ENCODE measurements at regions not wholly inside any gene's neighbourhood (a gene's known extent, or its start where the extent isn't known, plus 50 kb on each side); places are given as distances from the start of the nearest gene placed in this dataset.

DNA sequence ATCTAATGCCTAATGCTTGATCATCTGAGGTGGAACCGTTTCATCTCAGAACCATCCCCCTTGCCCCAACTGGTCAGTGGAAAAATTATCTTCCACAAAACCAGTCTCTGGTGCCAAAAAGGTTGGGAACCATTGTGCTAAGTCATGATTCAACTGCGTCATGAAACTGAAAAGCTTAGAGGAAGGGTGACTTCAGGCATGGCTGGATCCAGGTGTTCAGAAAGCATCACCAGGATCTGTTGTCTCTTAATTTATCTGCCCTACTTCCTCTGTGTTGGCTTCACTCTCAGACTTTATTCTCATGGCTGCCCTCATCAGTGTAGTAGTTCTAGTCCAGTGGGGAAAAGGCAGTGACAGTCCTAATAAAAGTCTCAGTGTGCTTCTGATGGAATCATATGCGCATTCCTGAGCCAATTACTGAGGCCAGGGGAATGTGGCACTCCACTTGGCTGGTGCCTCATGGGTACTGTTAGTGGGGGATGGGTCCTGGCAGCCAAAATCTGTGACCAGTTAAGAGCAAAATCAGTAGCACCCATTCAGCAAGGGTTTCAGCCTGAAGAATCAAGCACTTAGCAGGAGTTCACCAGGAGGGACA, 110.3 kb downstream of the WNT5A start:
- no peaks in the 10 kb centered on the region for H3K9me3 ChIP-seq (ENCODE audit: insufficient read depth, low read depth, low read length)
- H3K9me2 ChIP-seq (replicated peaks; ENCODE audit: low read depth, low read length) = no peaks in the 10 kb centered on the region
- no peak overlapping the region for H3K4me3 ChIP-seq (ENCODE audit: low read length, poor library complexity, severe bottlenecking)
- H2AFZ ChIP-seq (ENCODE audit: low read length) = no peak overlapping the region
- H3K4me1 ChIP-seq (ENCODE audit: insufficient read depth, low read length, poor library complexity, severe bottlenecking) = no peaks in the 10 kb centered on the region
- H3K27me3 ChIP-seq (ENCODE audit: insufficient read depth, low read length, poor library complexity, severe bottlenecking) = no peaks in the 10 kb centered on the region
- no peak overlapping the region for H3K4me2 ChIP-seq (ENCODE audit: low read depth, low read length, poor library complexity, severe bottlenecking)
- no peaks in the 10 kb centered on the region for H3F3A ChIP-seq (ENCODE audit: low read depth)
- H4K20me1 ChIP-seq (ENCODE audit: insufficient read depth, low read length, poor library complexity, severe bottlenecking) = no peaks in the 10 kb centered on the region
- H3K36me3 ChIP-seq (ENCODE audit: insufficient read depth, low read length) = no peaks in the 10 kb centered on the region
- H3K9ac ChIP-seq (ENCODE audit: low read depth, low read length, poor library complexity, severe bottlenecking) = no peak overlapping the region
- TF ChIP-seq EZH2phosphoT487 (IDR thresholded peaks at IDR 0.05; ENCODE audit: borderline replicate concordance) = no peak
- TF ChIP-seq, protein P1, sequence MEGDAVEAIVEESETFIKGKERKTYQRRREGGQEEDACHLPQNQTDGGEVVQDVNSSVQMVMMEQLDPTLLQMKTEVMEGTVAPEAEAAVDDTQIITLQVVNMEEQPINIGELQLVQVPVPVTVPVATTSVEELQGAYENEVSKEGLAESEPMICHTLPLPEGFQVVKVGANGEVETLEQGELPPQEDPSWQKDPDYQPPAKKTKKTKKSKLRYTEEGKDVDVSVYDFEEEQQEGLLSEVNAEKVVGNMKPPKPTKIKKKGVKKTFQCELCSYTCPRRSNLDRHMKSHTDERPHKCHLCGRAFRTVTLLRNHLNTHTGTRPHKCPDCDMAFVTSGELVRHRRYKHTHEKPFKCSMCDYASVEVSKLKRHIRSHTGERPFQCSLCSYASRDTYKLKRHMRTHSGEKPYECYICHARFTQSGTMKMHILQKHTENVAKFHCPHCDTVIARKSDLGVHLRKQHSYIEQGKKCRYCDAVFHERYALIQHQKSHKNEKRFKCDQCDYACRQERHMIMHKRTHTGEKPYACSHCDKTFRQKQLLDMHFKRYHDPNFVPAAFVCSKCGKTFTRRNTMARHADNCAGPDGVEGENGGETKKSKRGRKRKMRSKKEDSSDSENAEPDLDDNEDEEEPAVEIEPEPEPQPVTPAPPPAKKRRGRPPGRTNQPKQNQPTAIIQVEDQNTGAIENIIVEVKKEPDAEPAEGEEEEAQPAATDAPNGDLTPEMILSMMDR (conservative IDR thresholded peaks at IDR 0.05; ENCODE audit: low read length) = no peak
- no peaks in the 10 kb centered on the region for H3K79me2 ChIP-seq (ENCODE audit: insufficient read depth, low read length)

- Histone ChIP-seq H3K79me2 (ENCODE audit: insufficient read depth, low read length) (no peaks in the 10 kb centered on the region), H3K9me3 (ENCODE audit: insufficient read depth, low read depth, low read length) (no peaks in the 10 kb centered on the region), H3K9ac (ENCODE audit: low read depth, low read length, poor library complexity, severe bottlenecking) (no peak overlapping the region), H3K4me3 (ENCODE audit: low read length, poor library complexity, severe bottlenecking) (no peak overlapping the region), H3K9me2 (replicated peaks; ENCODE audit: low read depth, low read length) (no peaks in the 10 kb centered on the region), H3K4me1 (ENCODE audit: insufficient read depth, low read length, poor library complexity, severe bottlenecking) (no peaks in the 10 kb centered on the region), H2AFZ (ENCODE audit: low read length) (no peak overlapping the region), H3K27me3 (ENCODE audit: insufficient read depth, low read length, poor library complexity, severe bottlenecking) (no peaks in the 10 kb centered on the region), H4K20me1 (ENCODE audit: insufficient read depth, low read length, poor library complexity, severe bottlenecking) (no peaks in the 10 kb centered on the region), H3K36me3 (ENCODE audit: insufficient read depth, low read length) (no peaks in the 10 kb centered on the region), H3K4me2 (ENCODE audit: low read depth, low read length, poor library complexity, severe bottlenecking) (no peak overlapping the region), H3F3A (ENCODE audit: low read depth) (no peaks in the 10 kb centered on the region)
- TF ChIP-seq, protein P1 (conservative IDR thresholded peaks at IDR 0.05; ENCODE audit: low read length) = no peak
- TF ChIP-seq EZH2phosphoT487 (IDR thresholded peaks at IDR 0.05; ENCODE audit: borderline replicate concordance) = no peak
Observed at GRCh38 chr3:55373423-55373822, 113.7 kb downstream of the WNT5A start.

DNA sequence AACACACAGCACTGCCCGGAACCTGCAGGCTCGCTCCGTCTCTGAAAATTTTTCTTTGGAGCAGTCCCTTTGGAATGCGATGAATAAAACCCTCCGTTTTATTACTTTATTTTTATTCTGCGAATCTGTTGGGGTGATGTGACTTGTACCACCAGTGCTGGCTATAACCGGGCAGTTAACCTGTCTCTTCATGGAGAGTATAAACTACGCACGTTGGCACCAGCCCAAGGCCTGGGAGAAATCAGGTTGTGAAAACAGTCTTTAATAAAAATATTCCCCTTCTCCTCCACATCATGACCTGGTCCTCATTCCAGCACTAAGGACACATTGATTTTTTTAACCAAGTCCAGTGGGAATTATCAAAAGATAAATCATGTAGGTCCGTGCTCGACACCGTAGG, 116.8 kb downstream of the WNT5A start:
- Histone ChIP-seq H4K20me1 (ENCODE audit: insufficient read depth, low read length, poor library complexity, severe bottlenecking) (no peaks in the 10 kb centered on the region), H3K4me2 (ENCODE audit: low read depth, low read length, poor library complexity, severe bottlenecking) (no peak overlapping the region), H3K9me2 (replicated peaks; ENCODE audit: low read depth, low read length) (no peaks in the 10 kb centered on the region), H2AFZ (ENCODE audit: low read length) (no peak overlapping the region), H3F3A (ENCODE audit: low read depth) (no peaks in the 10 kb centered on the region), H3K27me3 (ENCODE audit: insufficient read depth, low read length, poor library complexity, severe bottlenecking) (no peaks in the 10 kb centered on the region), H3K9me3 (ENCODE audit: insufficient read depth, low read depth, low read length) (no peaks in the 10 kb centered on the region), H3K79me2 (ENCODE audit: insufficient read depth, low read length) (no peaks in the 10 kb centered on the region), H3K4me3 (ENCODE audit: low read length, poor library complexity, severe bottlenecking) (no peak overlapping the region), H3K4me1 (ENCODE audit: insufficient read depth, low read length, poor library complexity, severe bottlenecking) (no peaks in the 10 kb centered on the region), H3K36me3 (ENCODE audit: insufficient read depth, low read length) (no peaks in the 10 kb centered on the region), H3K9ac (ENCODE audit: low read depth, low read length, poor library complexity, severe bottlenecking) (no peak overlapping the region)
- TF ChIP-seq, protein P1 (conservative IDR thresholded peaks at IDR 0.05; ENCODE audit: low read length) = no peak

Data from Loucy (cell line).